Glutamatergic neuron (in vitro differentiated cells): ENCODE measurements at regions not wholly inside any gene's neighbourhood (a gene's known extent, or its start where the extent isn't known, plus 50 kb on each side); places are given as distances from the start of the nearest gene placed in this dataset.
A peak's percentile ranks its signal among the peaks of the same experiment; 100 is the strongest.

ENCODE experiments used
- DNase-seq: peaks from one replicate; pipeline ENCODE4 v3.0.0; 2022
- H3K27ac Mint-ChIP-seq: one replicate; pipeline ENCODE4 v1.8.0; 2020; ENCODE audit warnings: mild to moderate bottlenecking, mixed read lengths, inconsistent platforms; ENCODE audit not compliant: unreplicated experiment
- H3K27me3 Mint-ChIP-seq: one replicate; pipeline ENCODE4 v1.8.0; 2020; ENCODE audit warnings: mild to moderate bottlenecking, moderate library complexity, mixed read lengths, inconsistent platforms; ENCODE audit not compliant: unreplicated experiment
- H3K36me3 Mint-ChIP-seq: one replicate; pipeline ENCODE4 v1.8.0; 2020; ENCODE audit warnings: mild to moderate bottlenecking, mixed read lengths, inconsistent platforms; ENCODE audit not compliant: unreplicated experiment
- H3K4me1 Mint-ChIP-seq: one replicate; pipeline ENCODE4 v1.8.0; 2020; ENCODE audit warnings: mild to moderate bottlenecking, low read depth, mixed read lengths, inconsistent platforms; ENCODE audit not compliant: unreplicated experiment
- H3K4me3 Mint-ChIP-seq: one replicate; pipeline ENCODE4 v1.8.0; 2020; ENCODE audit warnings: mild to moderate bottlenecking, mixed read lengths, inconsistent platforms; ENCODE audit not compliant: unreplicated experiment
- H3K9me3 Mint-ChIP-seq: one replicate; pipeline ENCODE4 v1.8.0; 2020; ENCODE audit warnings: mild to moderate bottlenecking, moderate library complexity, mixed read lengths, inconsistent platforms; ENCODE audit not compliant: unreplicated experiment
- TF ChIP-seq, protein P1 (sequence below): fragments of 200-600 bp; sonication (generic); IDR thresholded peaks from one replicate; pipeline ENCODE4 v1.5.0; 2021; ENCODE audit not compliant: partially characterized antibody, unreplicated experiment

DNA sequence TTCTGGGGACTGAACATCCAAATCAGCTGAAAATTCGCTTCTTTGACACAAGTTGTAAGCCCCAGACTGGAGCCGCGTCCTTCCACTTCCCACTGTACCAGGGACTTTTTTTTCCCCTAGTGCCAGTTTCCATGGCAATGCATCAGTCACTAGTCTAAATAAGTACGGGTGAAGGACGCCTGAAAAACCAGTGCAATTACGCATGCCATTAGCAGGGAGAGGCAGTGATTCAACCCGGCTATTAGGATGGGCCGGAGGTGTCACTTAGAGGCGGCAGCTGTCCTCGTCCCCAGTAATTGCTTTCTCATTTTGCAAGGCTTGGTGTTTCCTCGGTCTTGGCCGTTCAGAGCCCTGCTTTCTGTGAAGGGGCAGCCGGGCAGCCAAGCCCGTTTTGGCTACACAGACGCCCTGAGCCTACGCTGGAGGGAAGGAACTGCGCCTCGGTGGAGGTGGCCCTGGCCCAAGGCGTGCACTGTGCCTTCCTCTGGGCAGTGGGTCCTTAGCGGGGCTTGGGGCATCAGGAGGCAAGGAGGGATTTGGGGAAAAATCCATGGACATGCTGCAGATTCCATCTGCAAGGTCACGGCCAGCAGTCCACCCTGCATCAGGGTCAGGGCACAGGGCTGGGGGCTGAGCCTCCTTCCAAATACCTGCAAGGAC is 319.7 kb downstream of the CTTN start:
- Mint-ChIP-seq H3K4me3 (peak overlapping the region; percentile 11), H3K36me3 (peaks cover 4% of the 10 kb centered on the region), H3K27me3 (no peaks in the 10 kb centered on the region), H3K4me1 (peaks cover 14% of the 10 kb centered on the region), H3K9me3 (no peaks in the 10 kb centered on the region), H3K27ac (peak overlapping the region; percentile 79)
- peak; percentile 51 for DNase-seq
- TF ChIP-seq, protein P1, sequence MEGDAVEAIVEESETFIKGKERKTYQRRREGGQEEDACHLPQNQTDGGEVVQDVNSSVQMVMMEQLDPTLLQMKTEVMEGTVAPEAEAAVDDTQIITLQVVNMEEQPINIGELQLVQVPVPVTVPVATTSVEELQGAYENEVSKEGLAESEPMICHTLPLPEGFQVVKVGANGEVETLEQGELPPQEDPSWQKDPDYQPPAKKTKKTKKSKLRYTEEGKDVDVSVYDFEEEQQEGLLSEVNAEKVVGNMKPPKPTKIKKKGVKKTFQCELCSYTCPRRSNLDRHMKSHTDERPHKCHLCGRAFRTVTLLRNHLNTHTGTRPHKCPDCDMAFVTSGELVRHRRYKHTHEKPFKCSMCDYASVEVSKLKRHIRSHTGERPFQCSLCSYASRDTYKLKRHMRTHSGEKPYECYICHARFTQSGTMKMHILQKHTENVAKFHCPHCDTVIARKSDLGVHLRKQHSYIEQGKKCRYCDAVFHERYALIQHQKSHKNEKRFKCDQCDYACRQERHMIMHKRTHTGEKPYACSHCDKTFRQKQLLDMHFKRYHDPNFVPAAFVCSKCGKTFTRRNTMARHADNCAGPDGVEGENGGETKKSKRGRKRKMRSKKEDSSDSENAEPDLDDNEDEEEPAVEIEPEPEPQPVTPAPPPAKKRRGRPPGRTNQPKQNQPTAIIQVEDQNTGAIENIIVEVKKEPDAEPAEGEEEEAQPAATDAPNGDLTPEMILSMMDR, result no peak

DNA sequence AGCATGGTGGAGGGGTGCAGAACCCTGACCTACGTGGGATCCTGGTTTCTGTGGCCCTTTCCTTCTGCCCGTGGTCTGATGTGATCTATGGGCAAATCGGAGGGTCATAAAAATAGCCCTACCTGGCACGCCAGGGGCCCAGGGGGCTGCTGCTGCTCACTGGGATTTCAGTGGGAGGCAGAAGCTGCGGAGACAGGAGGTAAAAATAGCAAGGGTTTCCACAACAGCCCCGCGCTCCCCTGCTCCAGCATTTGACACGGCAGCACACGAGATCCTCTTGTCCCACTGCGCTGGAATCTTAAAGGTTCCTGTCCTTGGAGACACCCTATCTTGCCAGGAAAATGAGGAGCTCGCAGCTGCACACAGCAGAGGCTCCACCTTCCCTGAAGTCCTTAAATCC is 321.2 kb downstream of the CTTN start:
- Mint-ChIP-seq H3K4me1 (peaks cover 7% of the 10 kb centered on the region), H3K4me3 (no peak overlapping the region), H3K9me3 (peaks cover 2% of the 10 kb centered on the region), H3K27ac (no peak overlapping the region), H3K36me3 (peaks cover 4% of the 10 kb centered on the region), H3K27me3 (no peaks in the 10 kb centered on the region)
- DNase-seq, result no peak
- TF ChIP-seq, protein P1, result no peak

DNA sequence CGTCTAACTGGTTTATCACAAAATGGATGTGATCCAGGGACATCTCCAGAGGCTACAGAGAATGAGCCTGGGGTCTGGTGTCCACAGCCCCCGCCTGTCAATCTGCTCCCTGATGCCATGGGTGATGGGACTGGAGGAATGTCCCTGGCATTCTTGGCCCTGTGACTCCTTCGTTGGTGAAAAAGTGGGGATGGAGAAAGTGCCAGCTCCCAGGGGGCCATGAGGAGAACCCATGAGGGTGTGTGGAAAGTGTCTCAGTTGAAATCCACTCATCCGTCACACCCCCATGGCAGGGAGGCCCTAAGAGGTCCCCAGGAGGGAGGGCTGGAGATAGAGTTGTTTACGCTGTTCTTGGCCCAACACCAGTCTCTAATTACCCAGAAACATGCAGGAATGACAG is 322.0 kb downstream of the CTTN start:
- peaks cover 2% of the 10 kb centered on the region for H3K9me3 Mint-ChIP-seq
- TF ChIP-seq, protein P1, result no peak
- no peak for DNase-seq
- H3K27me3 Mint-ChIP-seq, result no peaks in the 10 kb centered on the region
- no peak overlapping the region for H3K4me3 Mint-ChIP-seq
- H3K4me1 Mint-ChIP-seq, result peaks cover 7% of the 10 kb centered on the region
- H3K27ac Mint-ChIP-seq, result no peak overlapping the region
- peaks cover 4% of the 10 kb centered on the region for H3K36me3 Mint-ChIP-seq

DNA sequence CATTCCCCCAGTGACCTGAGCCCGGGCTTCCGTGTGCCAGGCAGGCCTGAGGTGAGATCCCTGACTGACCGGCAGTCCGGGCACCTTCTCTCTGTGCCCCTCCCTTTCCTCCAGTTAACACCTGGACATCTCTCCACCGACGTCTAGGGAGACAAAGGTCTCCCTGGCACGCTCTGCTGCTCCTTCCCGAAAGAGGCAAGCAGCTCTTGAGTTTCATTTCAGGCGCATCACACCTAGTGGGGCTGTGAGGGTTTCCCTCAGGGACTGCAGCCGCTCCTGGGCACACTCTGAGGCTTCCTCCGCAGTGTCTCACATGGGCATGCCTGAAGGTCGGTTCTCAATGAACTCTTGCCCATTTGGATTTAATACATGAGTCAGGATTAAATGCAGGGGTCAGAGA is 322.7 kb downstream of the CTTN start:
- Mint-ChIP-seq H3K36me3 (peaks cover 4% of the 10 kb centered on the region), H3K4me1 (peaks cover 7% of the 10 kb centered on the region), H3K27ac (no peak overlapping the region), H3K9me3 (peaks cover 2% of the 10 kb centered on the region), H3K4me3 (no peak overlapping the region), H3K27me3 (no peaks in the 10 kb centered on the region)
- TF ChIP-seq, protein P1, result no peak
- no peak for DNase-seq

DNA sequence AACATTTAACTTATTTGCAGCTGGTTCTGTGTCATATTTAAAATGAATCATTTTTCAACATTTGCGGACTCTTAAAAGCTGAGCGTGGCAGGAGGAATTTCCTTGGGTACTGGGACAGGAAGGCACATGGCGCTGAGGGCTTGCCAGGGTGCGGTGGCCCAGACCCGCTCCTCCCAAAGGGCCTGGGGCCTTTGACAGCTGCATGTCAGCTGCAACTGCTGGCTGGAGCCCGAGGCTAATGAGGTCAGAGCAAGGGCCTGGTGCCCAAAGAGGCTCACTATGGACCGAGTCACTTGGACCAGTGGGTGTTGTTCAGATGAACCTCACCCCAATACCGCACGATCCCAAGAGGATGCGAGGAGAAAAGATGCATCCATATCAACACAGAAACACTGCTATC is 326.9 kb downstream of the CTTN start:
- peaks cover 3% of the 10 kb centered on the region for H3K27me3 Mint-ChIP-seq
- no peak overlapping the region for H3K4me3 Mint-ChIP-seq
- peaks cover 7% of the 10 kb centered on the region for H3K36me3 Mint-ChIP-seq
- TF ChIP-seq, protein P1, result no peak
- no peak overlapping the region for H3K27ac Mint-ChIP-seq
- peaks cover 2% of the 10 kb centered on the region for H3K9me3 Mint-ChIP-seq
- DNase-seq, result no peak
- H3K4me1 Mint-ChIP-seq, result peaks cover 1% of the 10 kb centered on the region
